IMR-90 (cell line): ENCODE measurements at regions not wholly inside any gene's neighbourhood (a gene's known extent, or its start where the extent isn't known, plus 50 kb on each side); places are given as distances from the start of the nearest gene placed in this dataset.

ENCODE experiments used
- ATAC-seq: fragments of 200-7000 bp; cut with Tn5 transposase; 2 replicates; pipeline ENCODE4 v1.9.1; 2020; ENCODE audit warnings: low read depth, mild to moderate bottlenecking, moderate library complexity
- BruUV-seq: library from RNA; stranded (reverse); fragments of 400-500 nt; replicated peaks from 2 replicates; lab custom pipeline; 2021; lab: Mats Ljungman, UMichigan
- CTCF ChIA-PET: fragments of 300-600 bp; formaldehyde crosslinking; extraction: SDS; loops from one replicate; lab custom pipeline; 2021; ENCODE audit warnings: antibody characterized with exemption; lab: Yijun Ruan, JAX
- POLR2A ChIA-PET: fragments of 300-600 bp; sonication (Branson Sonifier 250); formaldehyde crosslinking; loops from one replicate; lab custom pipeline; 2022; ENCODE audit warnings: antibody characterized with exemption; ENCODE audit not compliant: unreplicated experiment; lab: Charles Lee
- DNase-seq: peaks from one replicate; pipeline ENCODE4 v3.0.0; 2013
- H2AFZ ChIP-seq: replicated peaks from 2 replicates; pipeline ENCODE3; 2013; ENCODE audit warnings: low read length, mild to moderate bottlenecking; ENCODE audit not compliant: poor library complexity
- H2AK5ac ChIP-seq: 2 replicates; pipeline ENCODE4 v1.6.1; 2013; ENCODE audit warnings: low read depth, low read length, inconsistent platforms
- H2AK9ac ChIP-seq: replicated peaks from 2 replicates; pipeline ENCODE3; 2013; ENCODE audit warnings: mild to moderate bottlenecking, low read depth, low read length, moderate library complexity; ENCODE audit not compliant: poor library complexity
- H2BK120ac ChIP-seq: 2 replicates; pipeline ENCODE4 v1.6.1; 2013; ENCODE audit warnings: low read depth, low read length, inconsistent platforms
- H2BK15ac ChIP-seq: 3 replicates; pipeline ENCODE4 v1.6.1; 2013; ENCODE audit warnings: low read depth, low read length, inconsistent platforms
- H2BK20ac ChIP-seq: 2 replicates; pipeline ENCODE4 v1.6.1; 2013; ENCODE audit warnings: low read depth, mild to moderate bottlenecking, inconsistent platforms, low read length, moderate library complexity
- H2BK5ac ChIP-seq: 2 replicates; pipeline ENCODE4 v1.6.1; 2013; ENCODE audit warnings: mild to moderate bottlenecking, low read depth, low read length, inconsistent platforms; ENCODE audit not compliant: poor library complexity, severe bottlenecking
- H3K14ac ChIP-seq: replicated peaks from 2 replicates; pipeline ENCODE4 v1.6.1; 2013; ENCODE audit warnings: low read depth, low read length, inconsistent platforms
- H3K18ac ChIP-seq: 2 replicates; pipeline ENCODE4 v1.6.1; 2013; ENCODE audit warnings: low read depth, low read length, control low read depth
- H3K23ac ChIP-seq: 2 replicates; pipeline ENCODE4 v1.6.1; 2013; ENCODE audit warnings: low read depth, low read length, inconsistent platforms
- H3K27ac ChIP-seq: 2 replicates; pipeline ENCODE4 v1.5.1; 2013; ENCODE audit warnings: mild to moderate bottlenecking, control low read depth, low read length; ENCODE audit not compliant: insufficient read depth
- H3K27me3 ChIP-seq: 2 replicates; pipeline ENCODE4 v1.6.1; 2013; ENCODE audit warnings: low read length; ENCODE audit not compliant: control insufficient read depth, insufficient read depth
- H3K36me3 ChIP-seq: 2 replicates; pipeline ENCODE4 v1.6.1; 2013; ENCODE audit warnings: low read length, mixed read lengths; ENCODE audit not compliant: control insufficient read depth, insufficient read depth
- H3K4ac ChIP-seq: 2 replicates; pipeline ENCODE4 v1.6.1; 2013; ENCODE audit warnings: low read depth, low read length, inconsistent platforms
- H3K4me1 ChIP-seq: 2 replicates; pipeline ENCODE4 v1.6.1; 2013; ENCODE audit warnings: low read length, mixed read lengths; ENCODE audit not compliant: control insufficient read depth, insufficient read depth
- H3K4me2 ChIP-seq: 2 replicates; pipeline ENCODE4 v1.6.1; 2013; ENCODE audit warnings: low read depth, mild to moderate bottlenecking, control low read depth, low read length, moderate library complexity
- H3K4me3 ChIP-seq: 2 replicates; pipeline ENCODE4 v1.5.1; 2013; ENCODE audit warnings: low read depth, mild to moderate bottlenecking, control low read depth, low read length, moderate library complexity; ENCODE audit not compliant: insufficient read depth
- H3K56ac ChIP-seq: 2 replicates; pipeline ENCODE4 v1.6.1; 2013; ENCODE audit warnings: low read length, inconsistent platforms; ENCODE audit not compliant: insufficient read depth; ENCODE audit errors: extremely low read depth
- H3K79me1 ChIP-seq, 2 experiments: 2 replicates each; pipeline ENCODE4 v1.6.1; 2013; ENCODE audit warnings: low read length in 2 of 2, inconsistent platforms in 1 of 2, low read depth in 1 of 2
- H3K9ac ChIP-seq: 2 replicates; pipeline ENCODE4 v1.6.1; 2013; ENCODE audit warnings: low read depth, low read length, control low read depth
- H3K9me1 ChIP-seq: 2 replicates; pipeline ENCODE4 v1.6.1; 2013; ENCODE audit warnings: low read length, inconsistent platforms; ENCODE audit not compliant: insufficient read depth
- H3K9me3 ChIP-seq: 2 replicates; pipeline ENCODE4 v1.6.1; 2013; ENCODE audit warnings: low read length; ENCODE audit not compliant: control insufficient read depth, insufficient read depth
- H4K20me1 ChIP-seq: 2 replicates; pipeline ENCODE4 v1.6.1; 2013; ENCODE audit warnings: low read length, inconsistent platforms; ENCODE audit not compliant: insufficient read depth
- H4K5ac ChIP-seq: 2 replicates; pipeline ENCODE4 v1.6.1; 2013; ENCODE audit warnings: mild to moderate bottlenecking, low read depth, low read length, control low read depth
- H4K8ac ChIP-seq, 2 experiments: 2 replicates each; pipeline ENCODE4 v1.6.1; 2013; ENCODE audit warnings: low read depth in 2 of 2, low read length in 2 of 2, control low read depth in 1 of 2, inconsistent platforms in 1 of 2
- H4K91ac ChIP-seq: 2 replicates; pipeline ENCODE4 v1.6.1; 2013; ENCODE audit warnings: low read depth, low read length, inconsistent platforms; ENCODE audit not compliant: insufficient read depth
- BHLHE40 ChIP-seq: fragments of 150-350 bp; IDR thresholded peaks from 2 replicates; pipeline ENCODE4 v1.6.1; 2016; ENCODE audit warnings: mild to moderate bottlenecking, low read depth, low read length
- CEBPB ChIP-seq: IDR thresholded peaks from 2 replicates; pipeline ENCODE4 v1.6.1; 2012; ENCODE audit warnings: low read depth, low read length, improper control_type of control experiment
- CHD1 ChIP-seq: IDR thresholded peaks from 2 replicates; pipeline ENCODE4 v1.6.1; 2012; ENCODE audit warnings: low read depth, low read length, improper control_type of control experiment
- FOS ChIP-seq: fragments of 150-350 bp; IDR thresholded peaks from 2 replicates; pipeline ENCODE4 v1.6.1; 2016; ENCODE audit warnings: low read depth, low read length
- MAFK ChIP-seq: IDR thresholded peaks from 2 replicates; pipeline ENCODE4 v1.6.1; 2012; ENCODE audit warnings: low read depth, low read length, improper control_type of control experiment
- MAZ ChIP-seq: IDR thresholded peaks from 2 replicates; pipeline ENCODE4 v1.6.1; 2012; ENCODE audit warnings: low read depth, mild to moderate bottlenecking, low read length, improper control_type of control experiment, moderate library complexity, borderline replicate concordance
- MXI1 ChIP-seq: IDR thresholded peaks from 2 replicates; pipeline ENCODE4 v1.6.1; 2012; ENCODE audit warnings: low read depth, mild to moderate bottlenecking, low read length, moderate library complexity, borderline replicate concordance
- NFE2L2 ChIP-seq: fragments of 150-350 bp; IDR thresholded peaks from 2 replicates; pipeline ENCODE4 v1.6.1; 2016; ENCODE audit warnings: low read depth, mild to moderate bottlenecking, low read length
- POLR2A ChIP-seq: IDR thresholded peaks from 2 replicates; pipeline ENCODE4 v1.6.1; 2012; ENCODE audit warnings: mild to moderate bottlenecking, low read depth, low read length
- RAD21 ChIP-seq: IDR thresholded peaks from 2 replicates; pipeline ENCODE4 v1.6.1; 2012; ENCODE audit warnings: low read length, improper control_type of control experiment
- RCOR1 ChIP-seq: IDR thresholded peaks from 2 replicates; pipeline ENCODE4 v1.6.1; 2012; ENCODE audit warnings: mild to moderate bottlenecking, low read length, improper control_type of control experiment; ENCODE audit not compliant: insufficient replicate concordance
- RFX5 ChIP-seq: IDR thresholded peaks from 2 replicates; pipeline ENCODE4 v1.8.0; 2012; ENCODE audit warnings: low read depth, mild to moderate bottlenecking, low read length, moderate library complexity
- SMC3 ChIP-seq: fragments of 150-350 bp; IDR thresholded peaks from 2 replicates; pipeline ENCODE4 v1.6.1; 2016; ENCODE audit warnings: low read depth, mild to moderate bottlenecking, antibody characterized with exemption, low read length, moderate library complexity
- USF2 ChIP-seq: fragments of 150-350 bp; IDR thresholded peaks from 2 replicates; pipeline ENCODE4 v1.6.1; 2017; ENCODE audit warnings: mild to moderate bottlenecking, antibody characterized with exemption, low read length, low read depth
- WGBS, 2 experiments: methylation state at CpG; one replicate each; pipeline versions ENCODE4 v1.1.5 to v1.1.7; 2013; ENCODE audit warnings: missing lambda C conversion rate in 2 of 2; ENCODE audit not compliant: insufficient read length in 1 of 2; ENCODE audit errors: extremely low coverage in 2 of 2; 5-methylcytosine and 5-hydroxymethylcytosine counted together
- dilution Hi-C: fragments of 300-500 bp; cut with HindIII; formaldehyde crosslinking; loops from one replicate; pipeline ENCODE4 v1.14.3; 2018; ENCODE audit warnings: low sequenced_read_pairs; ENCODE audit not compliant: unreplicated experiment
- in situ Hi-C: fragments of 300-500 bp; cut with MboI; formaldehyde crosslinking; loops from 3 replicates; pipeline ENCODE4 v1.14.3; 2019; ENCODE audit warnings: low sequenced_read_pairs, inconsistent platforms, mixed read lengths
- intact Hi-C: fragments of 100-400 bp; cut with micrococcal nuclease; formaldehyde crosslinking; loops from 2 replicates; pipeline ENCODE4 v1.10.0; 2022
- TF ChIP-seq, protein P1 (sequence below): fragments of 150-350 bp; IDR thresholded peaks from 2 replicates; pipeline ENCODE4 v1.6.1; 2016; ENCODE audit warnings: low read depth, mild to moderate bottlenecking, low read length, moderate library complexity, borderline replicate concordance
- TF ChIP-seq, protein P2 (sequence below): conservative IDR thresholded peaks from 2 replicates; pipeline ENCODE4 v1.5.1; 2012; ENCODE audit warnings: mild to moderate bottlenecking, low read depth, low read length, improper control_type of control experiment

- H2BK15ac ChIP-seq: no peak overlapping the region
- no peak overlapping the region for H4K91ac ChIP-seq
- no peak overlapping the region for H3K18ac ChIP-seq
- no peak overlapping the region for H2AK5ac ChIP-seq
- H2BK120ac ChIP-seq: no peak overlapping the region
- no peaks in the 10 kb centered on the region for H3K9me1 ChIP-seq
- ATAC-seq (no peak), DNase-seq (no peak)
- no peak overlapping the region for H3K4ac ChIP-seq
- H3K4me2 ChIP-seq: no peak overlapping the region
- H2AFZ ChIP-seq: no peak overlapping the region
- H3K23ac ChIP-seq: no peak overlapping the region
- in situ Hi-C loops (no loop called here), dilution Hi-C loops (no loop called here), intact Hi-C loops (no loop called here)
- no peak for TF ChIP-seq SMC3
- TF ChIP-seq, protein P1, sequence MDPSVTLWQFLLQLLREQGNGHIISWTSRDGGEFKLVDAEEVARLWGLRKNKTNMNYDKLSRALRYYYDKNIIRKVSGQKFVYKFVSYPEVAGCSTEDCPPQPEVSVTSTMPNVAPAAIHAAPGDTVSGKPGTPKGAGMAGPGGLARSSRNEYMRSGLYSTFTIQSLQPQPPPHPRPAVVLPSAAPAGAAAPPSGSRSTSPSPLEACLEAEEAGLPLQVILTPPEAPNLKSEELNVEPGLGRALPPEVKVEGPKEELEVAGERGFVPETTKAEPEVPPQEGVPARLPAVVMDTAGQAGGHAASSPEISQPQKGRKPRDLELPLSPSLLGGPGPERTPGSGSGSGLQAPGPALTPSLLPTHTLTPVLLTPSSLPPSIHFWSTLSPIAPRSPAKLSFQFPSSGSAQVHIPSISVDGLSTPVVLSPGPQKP: no peak
- no peak for TF ChIP-seq RFX5
- no peak for TF ChIP-seq MAZ
- TF ChIP-seq USF2: no peak
- TF ChIP-seq FOS: no peak
- TF ChIP-seq POLR2A: no peak
- TF ChIP-seq BHLHE40: no peak
- TF ChIP-seq CHD1: no peak
- TF ChIP-seq, protein P2, sequence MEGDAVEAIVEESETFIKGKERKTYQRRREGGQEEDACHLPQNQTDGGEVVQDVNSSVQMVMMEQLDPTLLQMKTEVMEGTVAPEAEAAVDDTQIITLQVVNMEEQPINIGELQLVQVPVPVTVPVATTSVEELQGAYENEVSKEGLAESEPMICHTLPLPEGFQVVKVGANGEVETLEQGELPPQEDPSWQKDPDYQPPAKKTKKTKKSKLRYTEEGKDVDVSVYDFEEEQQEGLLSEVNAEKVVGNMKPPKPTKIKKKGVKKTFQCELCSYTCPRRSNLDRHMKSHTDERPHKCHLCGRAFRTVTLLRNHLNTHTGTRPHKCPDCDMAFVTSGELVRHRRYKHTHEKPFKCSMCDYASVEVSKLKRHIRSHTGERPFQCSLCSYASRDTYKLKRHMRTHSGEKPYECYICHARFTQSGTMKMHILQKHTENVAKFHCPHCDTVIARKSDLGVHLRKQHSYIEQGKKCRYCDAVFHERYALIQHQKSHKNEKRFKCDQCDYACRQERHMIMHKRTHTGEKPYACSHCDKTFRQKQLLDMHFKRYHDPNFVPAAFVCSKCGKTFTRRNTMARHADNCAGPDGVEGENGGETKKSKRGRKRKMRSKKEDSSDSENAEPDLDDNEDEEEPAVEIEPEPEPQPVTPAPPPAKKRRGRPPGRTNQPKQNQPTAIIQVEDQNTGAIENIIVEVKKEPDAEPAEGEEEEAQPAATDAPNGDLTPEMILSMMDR: no peak
- no peak for TF ChIP-seq CEBPB
- TF ChIP-seq MAFK: no peak
- TF ChIP-seq MXI1: no peak
- TF ChIP-seq RAD21: no peak
- TF ChIP-seq RCOR1: no peak
- TF ChIP-seq NFE2L2: no peak
- no peaks in the 10 kb centered on the region for H4K20me1 ChIP-seq
- WGBS, 2 experiments: no CpG with 5 or more reads among the region's 7 CpGs
- H3K27me3 ChIP-seq: no peaks in the 10 kb centered on the region
- H3K4me3 ChIP-seq: no peak overlapping the region
- H4K5ac ChIP-seq: no peak overlapping the region
- no TSS peak for BruUV-seq
- no peaks in the 10 kb centered on the region for H3K36me3 ChIP-seq
- POLR2A ChIA-PET: no interaction called here
- no peak overlapping the region for H4K8ac ChIP-seq
- no peak overlapping the region for H3K56ac ChIP-seq
- H3K79me1 ChIP-seq: no peaks in the 10 kb centered on the region
- H3K14ac ChIP-seq: no peak overlapping the region
- H2BK5ac ChIP-seq: no peak overlapping the region
- no peak overlapping the region for H3K9ac ChIP-seq
- no peak overlapping the region for H2AK9ac ChIP-seq
- no peak overlapping the region for H3K27ac ChIP-seq
- no peaks in the 10 kb centered on the region for H3K4me1 ChIP-seq
- H2BK20ac ChIP-seq: no peak overlapping the region
- CTCF ChIA-PET: interaction anchor here (0.6 kb wide), 1 partner anchor 1771 kb away, joined by 3 read pairs; no protein-coding TSS in a partner anchor
- no peaks in the 10 kb centered on the region for H3K9me3 ChIP-seq
These were observed 106.9 kb upstream of the NPHP3 start for GRCh38 chr3:132829101-132829500.
